Left lung (tissue), 4 donors: ENCODE measurements at regions not wholly inside any gene's neighbourhood (a gene's known extent, or its start where the extent isn't known, plus 50 kb on each side); places are given as distances from the start of the nearest gene placed in this dataset.
A peak's percentile ranks its signal among the peaks of the same experiment; 100 is the strongest.
"Not testable (repeated sequence)": the region's sequence is repeated elsewhere in the genome, so short reads cannot be mapped to it uniquely, and the experiment has no call there.

ENCODE experiments used
- ATAC-seq: fragments of 200-7000 bp; cut with Tn5 transposase; one replicate; pipeline ENCODE4 v1.9.1; 2020; ENCODE audit warnings: moderate library complexity
- DNase-seq, 4 donors: peaks; one replicate each; pipeline ENCODE4 v3.0.0-alpha.2; 2013 to 2020
- H3K27ac ChIP-seq, 2 donors: fragments of 200-600 bp; sonication (generic) in 1 of 2; one replicate each; pipeline versions ENCODE4 v1.5.0 to v1.8.0; 2020 to 2021
- H3K27me3 ChIP-seq, 2 donors: fragments of 200-600 bp; sonication (generic) in 1 of 2; one replicate each; pipeline versions ENCODE4 v1.5.0 to v1.8.0; 2020 to 2021
- H3K36me3 ChIP-seq, 2 donors: fragments of 200-600 bp; sonication (generic) in 1 of 2; one replicate each; pipeline versions ENCODE4 v1.5.0 to v1.8.0; 2020 to 2021
- H3K4me1 ChIP-seq, 2 donors: fragments of 200-600 bp; one replicate each; pipeline ENCODE4 v1.8.0; 2021
- H3K4me3 ChIP-seq, 2 donors: fragments of 200-600 bp; sonication (generic) in 1 of 2; one replicate each; pipeline versions ENCODE4 v1.5.0 to v1.8.0; 2020 to 2021; ENCODE audit warnings: mild to moderate bottlenecking in 1 of 2
- H3K9me3 ChIP-seq, 2 donors: fragments of 200-600 bp; sonication (generic) in 1 of 2; one replicate each; pipeline versions ENCODE4 v1.5.0 to v1.8.0; 2020 to 2021
- CTCF ChIP-seq, 2 donors: fragments of 200-600 bp; sonication (generic) in 1 of 2; IDR thresholded peaks; one replicate each; pipeline versions ENCODE4 v1.5.0 to v1.8.0; 2021; ENCODE audit warnings: antibody characterized with exemption in 2 of 2
- intact Hi-C, 2 donors: fragments of 100-400 bp; cut with DNase I; formaldehyde crosslinking; loops; one replicate each; pipeline versions ENCODE4 v1.11.2 to v1.14.2; 2022
- donor health status: DM: no; HTN: yes; CAD: no.
- donor health status: DM: no; HTN: no; CAD: no.

DNA sequence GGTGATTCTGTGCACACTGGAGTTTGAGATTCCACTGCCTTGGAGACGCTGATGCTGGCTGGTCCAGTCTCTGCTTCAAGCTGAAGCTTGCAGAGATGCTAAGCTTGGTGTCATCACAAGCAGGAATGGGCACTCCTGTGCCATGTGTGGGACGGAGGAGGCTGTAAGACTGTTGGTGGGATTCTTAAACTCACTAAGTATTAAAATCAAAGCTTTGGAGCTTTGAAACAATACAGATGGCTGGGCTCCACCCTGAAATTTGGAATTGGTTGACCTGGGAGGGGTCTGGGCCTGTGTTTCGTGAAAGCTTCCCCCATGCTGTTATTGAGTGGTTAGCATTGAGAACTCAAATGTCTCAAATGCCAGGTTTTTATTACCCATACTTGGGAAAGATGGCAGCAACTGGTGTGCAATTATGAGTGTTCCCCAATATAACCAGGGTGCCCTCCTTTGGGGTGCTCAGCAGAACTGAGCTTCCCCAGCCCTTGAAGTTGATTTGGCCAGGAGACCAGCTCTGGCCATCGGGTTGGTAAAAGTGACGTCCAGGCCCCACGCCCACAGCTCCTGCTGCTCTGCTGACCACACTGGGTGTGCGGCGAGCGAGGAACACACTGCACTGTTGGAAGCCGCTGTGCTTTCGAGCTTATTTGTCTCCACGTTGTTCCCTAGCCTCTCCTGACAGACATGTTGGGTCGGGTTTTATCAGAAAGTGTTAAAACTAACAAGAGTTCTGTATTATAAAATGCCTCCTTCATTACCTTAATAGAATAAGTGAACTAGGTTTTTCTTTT, 377.7 kb downstream of the GLRX3 start:
- H3K36me3 ChIP-seq, result no peaks in the 10 kb centered on the region
- no peaks in the 10 kb centered on the region for H3K4me1 ChIP-seq
- peaks cover 0 to 26% of the 10 kb centered on the region in 2 donors for H3K27me3 ChIP-seq
- ATAC-seq, result no peak
- no peaks in the 10 kb centered on the region for H3K9me3 ChIP-seq
- no peak overlapping the region for H3K4me3 ChIP-seq
- TF ChIP-seq CTCF (IDR thresholded peaks at IDR 0.05), result no peak
- peak in 1 of 4 donors; percentile 58 for DNase-seq
- no peak overlapping the region for H3K27ac ChIP-seq
- intact Hi-C loops, result no loop called here

DNA sequence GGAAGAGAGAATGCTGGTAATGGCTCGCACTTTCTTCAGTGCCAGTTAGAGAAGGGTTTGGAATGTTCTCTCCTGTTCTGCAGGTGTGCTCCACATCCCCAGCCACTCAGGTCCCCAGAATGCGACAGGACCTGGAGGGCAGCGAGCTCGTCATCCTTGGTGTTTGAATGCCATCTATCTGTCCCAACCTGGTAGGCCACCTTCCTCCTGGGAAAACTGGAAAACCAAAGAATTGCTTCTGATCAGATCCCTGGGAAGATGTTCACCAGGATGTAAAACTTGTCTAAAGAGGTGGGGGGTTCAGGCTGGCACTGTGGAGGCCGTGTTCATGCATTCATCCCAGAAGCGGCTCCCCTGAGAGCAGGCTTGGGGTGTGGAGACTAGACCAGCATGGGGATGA, 379.5 kb downstream of the GLRX3 start:
- no peak for TF ChIP-seq CTCF (IDR thresholded peaks at IDR 0.05)
- no peak overlapping the region for H3K4me3 ChIP-seq
- no peak for DNase-seq
- no peaks in the 10 kb centered on the region for H3K9me3 ChIP-seq
- H3K27ac ChIP-seq, result no peak overlapping the region
- intact Hi-C loops, result no loop called here
- no peaks in the 10 kb centered on the region for H3K36me3 ChIP-seq
- H3K4me1 ChIP-seq, result no peaks in the 10 kb centered on the region
- peaks cover 0 to 11% of the 10 kb centered on the region in 2 donors for H3K27me3 ChIP-seq
- no peak for ATAC-seq

GRCh38 chr10:130516141-130516735, 380.0 kb downstream of the GLRX3 start:
- H3K9me3 ChIP-seq, result no peaks in the 10 kb centered on the region
- no peak overlapping the region for H3K4me3 ChIP-seq
- DNase-seq (no peak), ATAC-seq (no peak)
- H3K27me3 ChIP-seq, result peaks cover 0 to 9% of the 10 kb centered on the region in 2 donors
- TF ChIP-seq CTCF (IDR thresholded peaks at IDR 0.05), result no peak
- no peaks in the 10 kb centered on the region for H3K36me3 ChIP-seq
- H3K4me1 ChIP-seq, result no peaks in the 10 kb centered on the region
- no peak overlapping the region for H3K27ac ChIP-seq
- intact Hi-C loops, result no loop called here

GRCh38 chr10:130518921-130519320, 382.7 kb downstream of the GLRX3 start:
- DNase-seq, ATAC-seq, intact Hi-C loops, H3K36me3 ChIP-seq, H3K9me3 ChIP-seq, H3K27ac ChIP-seq, H3K4me1 ChIP-seq, H3K27me3 ChIP-seq, H3K4me3 ChIP-seq: not testable (repeated sequence)

DNA sequence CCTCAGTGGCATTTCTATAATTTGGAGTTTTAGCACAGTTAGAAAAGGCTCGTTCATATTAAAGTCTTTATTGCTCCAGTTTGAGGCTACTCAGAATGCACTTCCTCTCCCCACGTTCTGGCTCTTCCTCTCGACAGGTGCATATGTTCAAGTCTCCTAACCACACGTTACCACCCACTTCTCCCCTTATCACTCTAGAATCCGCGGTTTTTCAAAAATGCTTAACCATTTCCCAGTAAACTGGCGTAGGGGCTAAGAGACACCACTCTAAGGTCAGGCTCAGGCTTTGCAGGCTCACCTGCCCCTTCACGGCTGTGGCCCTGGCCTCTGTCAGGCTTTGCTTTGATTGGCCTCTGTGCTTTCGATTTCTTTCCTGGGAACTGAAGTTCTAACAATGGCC, 383.6 kb downstream of the GLRX3 start:
- no peak overlapping the region for H3K4me3 ChIP-seq
- intact Hi-C loops, result no loop called here
- TF ChIP-seq CTCF (IDR thresholded peaks at IDR 0.05), result no peak
- H3K27me3 ChIP-seq, result peaks cover 0 to 2% of the 10 kb centered on the region in 2 donors
- DNase-seq (no peak), ATAC-seq (no peak)
- H3K9me3 ChIP-seq, result no peaks in the 10 kb centered on the region
- H3K27ac ChIP-seq, result no peak overlapping the region
- H3K4me1 ChIP-seq, result no peaks in the 10 kb centered on the region
- H3K36me3 ChIP-seq, result no peaks in the 10 kb centered on the region
